H1 (cell line): ENCODE measurements at regions not wholly inside any gene's neighbourhood (a gene's known extent, or its start where the extent isn't known, plus 50 kb on each side); places are given as distances from the start of the nearest gene placed in this dataset.

Source experiments
- CTCF ChIA-PET: fragments of 300-600 bp; sonication (Branson Sonifier 250); formaldehyde crosslinking; loops from one replicate; lab custom pipeline; 2021; ENCODE audit not compliant: partially characterized antibody; lab: Charles Lee
- POLR2A ChIA-PET: fragments of 300-600 bp; sonication (Branson Sonifier 250); formaldehyde crosslinking; loops from one replicate; lab custom pipeline; 2021; ENCODE audit warnings: inconsistent platforms; ENCODE audit not compliant: partially characterized antibody; lab: Charles Lee
- DNase-seq, 2 experiments: peaks; one replicate each; pipeline versions ENCODE4 v3.0.0 to v3.0.0-alpha.2; 2010 to 2022; ENCODE audit warnings: low spot score in 2 of 2, low read depth in 1 of 2, mixed read lengths in 1 of 2
- FAIRE-seq: peaks from 2 replicates; lab custom pipeline; 2011; peaks lifted over from hg19 to GRCh38; lab: Jason Lieb, UNC
- H2AFZ ChIP-seq: 2 replicates; pipeline ENCODE4 v1.8.1; 2012; ENCODE audit warnings: low read length, inconsistent platforms
- H2AK5ac ChIP-seq: 2 replicates; pipeline ENCODE4 v1.6.1; 2013; ENCODE audit warnings: low read depth, low read length
- H2BK120ac ChIP-seq: replicated peaks from 2 replicates; pipeline ENCODE3; 2013; ENCODE audit warnings: low read depth, low read length, inconsistent platforms
- H2BK12ac ChIP-seq: 2 replicates; pipeline ENCODE4 v1.6.1; 2013; ENCODE audit warnings: low read depth, low read length
- H2BK15ac ChIP-seq: 2 replicates; pipeline ENCODE4 v1.6.1; 2013; ENCODE audit warnings: low read length
- H2BK20ac ChIP-seq: 2 replicates; pipeline ENCODE4 v1.6.1; 2013; ENCODE audit warnings: low read length
- H2BK5ac ChIP-seq: 2 replicates; pipeline ENCODE4 v1.6.1; 2013; ENCODE audit warnings: low read depth, low read length
- H3K14ac ChIP-seq: 2 replicates; pipeline ENCODE4 v1.6.1; 2013; ENCODE audit warnings: inconsistent platforms; ENCODE audit not compliant: insufficient read length
- H3K18ac ChIP-seq: 2 replicates; pipeline ENCODE4 v1.6.1; 2013; ENCODE audit warnings: low read length; ENCODE audit errors: extremely low read depth
- H3K23ac ChIP-seq: 2 replicates; pipeline ENCODE4 v1.6.1; 2013; ENCODE audit warnings: inconsistent platforms; ENCODE audit not compliant: insufficient read length
- H3K23me2 ChIP-seq: 2 replicates; pipeline ENCODE4 v1.6.1; 2013; ENCODE audit warnings: low read depth, low read length
- H3K27ac ChIP-seq: 2 replicates; pipeline ENCODE4 v1.6.1; 2011; ENCODE audit warnings: low read depth, low read length, inconsistent platforms
- H3K27me3 ChIP-seq, 4 experiments: replicated peaks in 1 of 4; 1 replicate in 1 of 4; 2 replicates in 3 of 4; pipeline versions ENCODE4 v1.6.1 to v1.8.1; 2011 to 2013; ENCODE audit warnings: low read length in 3 of 4, mild to moderate bottlenecking in 3 of 4, inconsistent platforms in 2 of 4, mixed read lengths in 2 of 4, moderate library complexity in 1 of 4; ENCODE audit not compliant: control insufficient read depth in 3 of 4, insufficient read depth in 3 of 4; ENCODE audit errors: extremely low read depth in 1 of 4
- H3K36me3 ChIP-seq, 4 experiments: 2 replicates each; pipeline versions ENCODE4 v1.6.1 to v1.8.1; 2011 to 2013; ENCODE audit warnings: mild to moderate bottlenecking in 4 of 4, low read length in 3 of 4, moderate library complexity in 2 of 4, control low read depth in 1 of 4, inconsistent platforms in 1 of 4; ENCODE audit not compliant: insufficient read depth in 4 of 4, control insufficient read depth in 2 of 4
- H3K4ac ChIP-seq: replicated peaks from 2 replicates; pipeline ENCODE3; 2013; ENCODE audit warnings: low read length, low read depth, mixed read lengths, inconsistent platforms; ENCODE audit not compliant: insufficient read length
- H3K4me1 ChIP-seq, 4 experiments: replicated peaks in 1 of 4; 1 replicate in 1 of 4; 2 replicates in 3 of 4; pipeline versions ENCODE4 v1.6.1 to v1.8.1; 2011 to 2013; ENCODE audit warnings: low read length in 3 of 4, inconsistent platforms in 2 of 4, mixed read lengths in 1 of 4; ENCODE audit not compliant: insufficient read depth in 4 of 4, control insufficient read depth in 3 of 4
- H3K4me2 ChIP-seq, 2 experiments: 2 replicates each; pipeline versions ENCODE4 v1.6.1 to v1.8.1; 2011 to 2013; ENCODE audit warnings: low read depth in 2 of 2, low read length in 2 of 2, control low read depth in 1 of 2, inconsistent platforms in 1 of 2, mild to moderate bottlenecking in 1 of 2; ENCODE audit not compliant: insufficient read depth in 1 of 2
- H3K4me3 ChIP-seq, 4 experiments: fragments of 200-600, 300-600 bp in 1 of 4; sonication (generic), shearing (Covaris generic), sonication (Bioruptor Twin) in 1 of 4; 2 replicates each; pipeline versions ENCODE4 v1.5.1 to v1.8.1; 2011 to 2016; ENCODE audit warnings: low read length in 4 of 4, low read depth in 3 of 4, control low read depth in 2 of 4, inconsistent platforms in 2 of 4, mild to moderate bottlenecking in 2 of 4, mixed read lengths in 1 of 4, moderate library complexity in 1 of 4; ENCODE audit not compliant: insufficient read depth in 2 of 4; ENCODE audit errors: extremely low read depth in 1 of 4
- H3K56ac ChIP-seq: replicated peaks from 2 replicates; pipeline ENCODE3; 2013; ENCODE audit warnings: low read depth, mild to moderate bottlenecking, mixed read lengths, low read length, inconsistent platforms; ENCODE audit not compliant: insufficient read length
- H3K79me1 ChIP-seq: 2 replicates; pipeline ENCODE4 v1.6.1; 2013; ENCODE audit warnings: low read depth, low read length, control low read depth
- H3K79me2 ChIP-seq, 2 experiments: 2 replicates each; pipeline versions ENCODE4 v1.6.1 to v1.8.1; 2012 to 2013; ENCODE audit warnings: low read length in 2 of 2, mild to moderate bottlenecking in 2 of 2, inconsistent platforms in 1 of 2; ENCODE audit not compliant: insufficient read depth in 2 of 2, control insufficient read depth in 1 of 2
- H3K9ac ChIP-seq, 4 experiments: replicated peaks in 1 of 4; 1 replicate in 1 of 4; 2 replicates in 3 of 4; pipeline versions ENCODE4 v1.6.1 to v1.8.1; 2011 to 2013; ENCODE audit warnings: low read depth in 3 of 4, low read length in 3 of 4, control low read depth in 2 of 4, mild to moderate bottlenecking in 2 of 4, moderate library complexity in 2 of 4, inconsistent platforms in 1 of 4; ENCODE audit errors: extremely low read depth in 1 of 4
- H3K9me3 ChIP-seq, 2 experiments: 2 replicates each; pipeline versions ENCODE4 v1.6.1 to v1.8.1; 2012 to 2013; ENCODE audit warnings: mild to moderate bottlenecking in 2 of 2, moderate library complexity in 2 of 2, control low read depth in 1 of 2, inconsistent platforms in 1 of 2, low read depth in 1 of 2, low read length in 1 of 2, mixed read lengths in 1 of 2; ENCODE audit not compliant: insufficient read depth in 2 of 2
- H4K20me1 ChIP-seq, 2 experiments: replicated peaks in 1 of 2; 2 replicates each; pipeline versions ENCODE3 to v1.8.1; 2011 to 2013; ENCODE audit warnings: inconsistent platforms in 2 of 2, low read length in 2 of 2, mild to moderate bottlenecking in 1 of 2; ENCODE audit not compliant: insufficient read depth in 2 of 2, control insufficient read depth in 1 of 2
- H4K5ac ChIP-seq: 2 replicates; pipeline ENCODE4 v1.6.1; 2013; ENCODE audit warnings: low read length, low read depth, mixed read lengths, inconsistent platforms; ENCODE audit not compliant: insufficient read length
- H4K8ac ChIP-seq: 2 replicates; pipeline ENCODE4 v1.8.0; 2013; ENCODE audit warnings: mild to moderate bottlenecking, moderate library complexity, low read length, inconsistent platforms; ENCODE audit not compliant: insufficient read depth; ENCODE audit errors: extremely low read depth
- H4K91ac ChIP-seq: replicated peaks from 2 replicates; pipeline ENCODE3; 2013; ENCODE audit warnings: low read length, mixed read lengths, inconsistent platforms; ENCODE audit not compliant: insufficient read length
- CHD1 ChIP-seq: IDR thresholded peaks from 2 replicates; pipeline ENCODE4 v1.6.1; 2012; ENCODE audit warnings: low read depth, low read length, improper control_type of control experiment
- GABPA ChIP-seq: IDR thresholded peaks from 2 replicates; pipeline ENCODE4 v1.6.1; 2011; ENCODE audit warnings: mild to moderate bottlenecking, low read length, moderate library complexity, borderline replicate concordance; ENCODE audit not compliant: insufficient read depth
- SAP30 ChIP-seq: fragments of 300-600 bp; sonication (generic); IDR thresholded peaks from 2 replicates; pipeline ENCODE4 v1.7.1; 2012; ENCODE audit warnings: low read length, moderate library complexity, mild to moderate bottlenecking, inconsistent platforms; ENCODE audit not compliant: insufficient read depth, insufficient replicate concordance
- SIRT6 ChIP-seq: IDR thresholded peaks from one replicate; pipeline ENCODE4 v1.7.1; 2012; ENCODE audit warnings: low read length, inconsistent platforms
- TBP ChIP-seq: IDR thresholded peaks from 2 replicates; pipeline ENCODE4 v1.6.1; 2011; ENCODE audit warnings: low read depth, low read length, improper control_type of control experiment
- WGBS, 2 experiments: shearing (Covaris generic) in 1 of 2; methylation state at CpG; one replicate each; pipeline versions ENCODE4 v1.1.6 to v1.1.7; 2013 to 2015; ENCODE audit warnings: low lambda C conversion rate in 2 of 2, mixed read lengths in 2 of 2, inconsistent platforms in 1 of 2, low coverage in 1 of 2, missing lambda C conversion rate in 1 of 2; ENCODE audit not compliant: insufficient replicate concordance in 2 of 2, insufficient coverage in 1 of 2, insufficient read length in 1 of 2; ENCODE audit errors: extremely low coverage in 1 of 2, missing lambda C conversion rate in 1 of 2; 5-methylcytosine and 5-hydroxymethylcytosine counted together

GRCh38 chr9:110142868-110143481 is 65.0 kb downstream of the C9orf152 start:
- H3K27ac ChIP-seq: no peak overlapping the region
- no peak overlapping the region; the same call in 1 of the 2 replicates for H4K8ac ChIP-seq
- H3K79me1 ChIP-seq: peaks cover 2% of the 10 kb centered on the region; the same call in 1 of the 2 replicates
- no peaks in the 10 kb centered on the region for H3K23me2 ChIP-seq
- no peak overlapping the region for H2BK120ac ChIP-seq
- H3K36me3 ChIP-seq: peaks cover 0 to 7% (median 1%) of the 10 kb centered on the region in 4 experiments; a peak in 3 of 8 replicates
- CTCF ChIA-PET: interaction anchor here (0.6 to 2.0 kb wide), 14 partner anchors 8 to 742 kb away, joined by 3 to 9 read pairs (median 4); no protein-coding TSS in a partner anchor
- no peak overlapping the region for H3K4me2 ChIP-seq
- WGBS, 2 experiments: 96% methylated on average over 3 of the region's 3 CpGs; no CpG with 5 or more reads in 1 of the 2 experiments
- H2BK12ac ChIP-seq: no peak overlapping the region
- no peak overlapping the region for H3K14ac ChIP-seq
- no peak overlapping the region for H3K9ac ChIP-seq
- H4K5ac ChIP-seq: no peak overlapping the region
- H3K4ac ChIP-seq: no peak overlapping the region
- H3K56ac ChIP-seq: no peak overlapping the region
- H3K27me3 ChIP-seq: no peaks in the 10 kb centered on the region
- H4K20me1 ChIP-seq: peaks cover 0 to 4% of the 10 kb centered on the region in 2 experiments
- no peak overlapping the region for H3K4me3 ChIP-seq
- no peak overlapping the region for H2AK5ac ChIP-seq
- peaks cover 0 to 74% of the 10 kb centered on the region in 2 experiments; a peak in 2 of 4 replicates for H3K79me2 ChIP-seq
- H3K4me1 ChIP-seq: no peaks in the 10 kb centered on the region
- no peak overlapping the region for H2BK15ac ChIP-seq
- POLR2A ChIA-PET: no interaction called here
- FAIRE-seq (no peak), DNase-seq (no peak)
- H3K18ac ChIP-seq: no peak overlapping the region
- H2BK5ac ChIP-seq: no peak overlapping the region
- no peak overlapping the region for H4K91ac ChIP-seq
- H2BK20ac ChIP-seq: no peak overlapping the region
- no peak overlapping the region for H2AFZ ChIP-seq
- H3K23ac ChIP-seq: no peak overlapping the region
- H3K9me3 ChIP-seq: no peaks in the 10 kb centered on the region
- TF ChIP-seq CHD1 (no peak), SAP30 (no peak), SIRT6 (no peak), TBP (no peak), GABPA (no peak)
